ENCODE measurements at regions not wholly inside any gene's neighbourhood (a gene's known extent, or its start where the extent isn't known, plus 50 kb on each side); places are given as distances from the start of the nearest gene placed in this dataset.

GRCh38 chr13:54643863-54644262 lies 1615.2 kb downstream of the OLFM4 start:
- H3K9me3 ChIP-seq (replicated peaks; ENCODE audit: control insufficient read depth, insufficient read depth, low read length): peaks cover 4% of the 10 kb centered on the region
- no peaks in the 10 kb centered on the region for H3K9me1 ChIP-seq (replicated peaks; ENCODE audit: control insufficient read depth, extremely low read depth, insufficient read depth, low read length)
- no peak overlapping the region for H3K4me3 ChIP-seq (replicated peaks in 1 of 3; ENCODE audit: insufficient read depth in 1 of 3, low read depth in 1 of 3, low read length in 3 of 3)
- H3K4me2 ChIP-seq (ENCODE audit: insufficient read depth, low read length): no peak overlapping the region
- no peaks in the 10 kb centered on the region for H4K20me1 ChIP-seq (replicated peaks; ENCODE audit: control insufficient read depth, extremely low read depth, insufficient read depth, low read length)
- DNase-seq (ENCODE audit: low read depth, low spot score) (no peak), FAIRE-seq (no peak)
- CTCF ChIA-PET: no interaction called here
- H3K79me2 ChIP-seq (ENCODE audit: control insufficient read depth, insufficient read depth, low read length): no peaks in the 10 kb centered on the region
- dilution Hi-C loops (cut with MboI; ENCODE audit: extremely low pct_ligation_motif_present, low sequenced_read_pairs): no loop called here
- no peak overlapping the region for H3K9ac ChIP-seq (replicated peaks; ENCODE audit: extremely low read depth, insufficient read depth, low read length)
- H3K4me1 ChIP-seq (ENCODE audit: control insufficient read depth, extremely low read depth, insufficient read depth, low read length): no peaks in the 10 kb centered on the region
- H2AFZ ChIP-seq (ENCODE audit: low read depth, low read length): no peak overlapping the region
- H3K27me3 ChIP-seq (ENCODE audit: control insufficient read depth in 2 of 2, insufficient read depth in 2 of 2, low read length in 2 of 2): no peaks in the 10 kb centered on the region
- no peak overlapping the region for H3K27ac ChIP-seq (ENCODE audit: insufficient read depth, low read depth, low read length)
- intact Hi-C loops (cut with micrococcal nuclease): no loop called here
- POLR2A ChIA-PET: no interaction called here
- H3K36me3 ChIP-seq (ENCODE audit: control insufficient read depth in 2 of 2, extremely low read depth in 1 of 2, insufficient read depth in 2 of 2, low read length in 2 of 2): no peaks in the 10 kb centered on the region
- no peak for TF ChIP-seq MYC (IDR thresholded peaks at IDR 0.05; ENCODE audit: low read depth, low read length)
- TF ChIP-seq EZH2 (IDR thresholded peaks at IDR 0.05; ENCODE audit: borderline replicate concordance, low read depth, low read length, severe bottlenecking): no peak
- no peak for TF ChIP-seq POLR2A (IDR thresholded peaks at IDR 0.05; ENCODE audit: low read depth, low read length)
- TF ChIP-seq JUN (IDR thresholded peaks at IDR 0.05; ENCODE audit: borderline replicate concordance, insufficient read depth, insufficient read length, low read depth): no peak
- no peak for TF ChIP-seq GATA2 (IDR thresholded peaks at IDR 0.05; ENCODE audit: insufficient read depth, insufficient read length, low read depth, low read length)
- TF ChIP-seq FOS (IDR thresholded peaks at IDR 0.05; ENCODE audit: borderline replicate concordance, insufficient read depth, low read length): no peak
- no peak for TF ChIP-seq CTCF (IDR thresholded peaks at IDR 0.05; ENCODE audit: extremely low read depth in 1 of 2, insufficient read depth in 1 of 2, low read depth in 1 of 2, low read length in 2 of 2)
- no peak for TF ChIP-seq POLR2AphosphoS5 (IDR thresholded peaks at IDR 0.05; ENCODE audit: insufficient read depth, low read depth, low read length)
- no peak for TF ChIP-seq MAX (IDR thresholded peaks at IDR 0.05; ENCODE audit: insufficient read depth, insufficient read length)
- no TSS peak for BruUV-seq (replicated peaks)
